SK-N-SH (cell line): ENCODE measurements at regions not wholly inside any gene's neighbourhood (a gene's known extent, or its start where the extent isn't known, plus 50 kb on each side); places are given as distances from the start of the nearest gene placed in this dataset.

Experiments used
- CTCF ChIA-PET: fragments of 300-600, 350-600 bp; formaldehyde crosslinking; extraction: SDS; loops from one replicate; lab custom pipeline; 2021; lab: Yijun Ruan, JAX
- POLR2A ChIA-PET: fragments of 350-600 bp; sonication (Branson Sonifier 250); formaldehyde crosslinking; extraction: SDS; loops from one replicate; lab custom pipeline; 2020; ENCODE audit warnings: antibody characterized with exemption, inconsistent platforms; lab: Yijun Ruan, JAX
- DNase-seq: peaks from one replicate; pipeline ENCODE4 v3.0.0; 2012
- H2AFZ ChIP-seq: fragments of 200-600 bp; sonication (generic); 2 replicates; pipeline ENCODE4 v1.8.1; 2016; ENCODE audit warnings: antibody characterized with exemption, mild to moderate bottlenecking, low read depth
- H3F3A ChIP-seq: fragments of 200-600 bp; sonication (generic); replicated peaks from 2 replicates; pipeline ENCODE3; 2016; ENCODE audit warnings: antibody characterized with exemption, mild to moderate bottlenecking; ENCODE audit not compliant: insufficient read depth
- H3K27ac ChIP-seq, 2 experiments: fragments of 200-500 bp in 1 of 2; fragments of 200-600 bp in 1 of 2; sonication (Bioruptor generic) in 1 of 2; sonication (generic), shearing (Covaris generic) in 1 of 2; 2 replicates each; pipeline versions ENCODE4 v1.5.1 to v1.6.1; 2014 to 2016; ENCODE audit warnings: low read depth in 2 of 2, inconsistent platforms in 1 of 2, low read length in 1 of 2, mild to moderate bottlenecking in 1 of 2, mixed read lengths in 1 of 2
- H3K27me3 ChIP-seq: fragments of 200-600 bp; sonication (generic), shearing (Covaris generic); 2 replicates; pipeline ENCODE4 v1.6.1; 2016; ENCODE audit warnings: mixed run types; ENCODE audit not compliant: insufficient read depth
- H3K36me3 ChIP-seq, 2 experiments: fragments of 200-500 bp in 1 of 2; fragments of 200-600 bp in 1 of 2; sonication (Bioruptor generic) in 1 of 2; sonication (generic) in 1 of 2; replicated peaks in 1 of 2; 2 replicates each; pipeline versions ENCODE3 to v1.5.1; 2014 to 2016; ENCODE audit warnings: low read length in 1 of 2, mild to moderate bottlenecking in 1 of 2; ENCODE audit not compliant: insufficient read depth in 2 of 2, control insufficient read depth in 1 of 2
- H3K4me1 ChIP-seq, 2 experiments: fragments of 200-500 bp in 1 of 2; fragments of 200-600 bp in 1 of 2; sonication (Bioruptor generic) in 1 of 2; sonication (generic), shearing (Covaris generic) in 1 of 2; 2 replicates each; pipeline versions ENCODE4 v1.5.1 to v1.6.1; 2014 to 2016; ENCODE audit warnings: low read depth in 1 of 2, low read length in 1 of 2, mixed run types in 1 of 2; ENCODE audit not compliant: insufficient read depth in 2 of 2, control insufficient read depth in 1 of 2
- H3K4me2 ChIP-seq: fragments of 200-600 bp; sonication (generic), shearing (Covaris generic); 2 replicates; pipeline ENCODE4 v1.6.1; 2017; ENCODE audit warnings: mixed run types
- H3K4me3 ChIP-seq, 2 experiments: fragments of 200-500 bp in 1 of 2; fragments of 200-600 bp in 1 of 2; sonication (Bioruptor generic) in 1 of 2; sonication (generic), shearing (Covaris generic) in 1 of 2; 2 replicates each; pipeline versions ENCODE4 v1.5.1 to v1.8.1; 2014 to 2016; ENCODE audit warnings: low read depth in 2 of 2, inconsistent platforms in 1 of 2, low read length in 1 of 2, mild to moderate bottlenecking in 1 of 2, mixed read lengths in 1 of 2, moderate library complexity in 1 of 2
- H3K79me2 ChIP-seq: fragments of 200-600 bp; sonication (generic); 2 replicates; pipeline ENCODE4 v1.8.1; 2017; ENCODE audit warnings: mild to moderate bottlenecking; ENCODE audit not compliant: insufficient read depth
- H3K9ac ChIP-seq: fragments of 200-600 bp; sonication (generic); 2 replicates; pipeline ENCODE4 v1.6.1; 2017; ENCODE audit warnings: mixed run types
- H3K9me2 ChIP-seq: fragments of 200-600 bp; sonication (generic); 2 replicates; pipeline ENCODE4 v1.6.1; 2017; ENCODE audit warnings: mixed run types
- H3K9me3 ChIP-seq: fragments of 200-600 bp; sonication (generic); 2 replicates; pipeline ENCODE4 v1.6.1; 2017; ENCODE audit warnings: mixed run types, mild to moderate bottlenecking, moderate library complexity
- H4K20me1 ChIP-seq: fragments of 200-600 bp; sonication (generic); 2 replicates; pipeline ENCODE4 v1.6.1; 2017; ENCODE audit warnings: mild to moderate bottlenecking, mixed run types; ENCODE audit not compliant: insufficient read depth
- ELF1 ChIP-seq: IDR thresholded peaks from 2 replicates; pipeline ENCODE4 v1.4.0; 2012
- EP300 ChIP-seq, 2 experiments: IDR thresholded peaks; 2 replicates each; pipeline versions ENCODE4 v1.4.0 to v1.6.1; 2012; ENCODE audit warnings: borderline replicate concordance in 1 of 2, low read depth in 1 of 2, low read length in 1 of 2
- FOSL2 ChIP-seq: IDR thresholded peaks from 2 replicates; pipeline ENCODE4 v1.4.0; 2012; ENCODE audit warnings: low read depth, mild to moderate bottlenecking, moderate library complexity, borderline replicate concordance
- FOXM1 ChIP-seq: IDR thresholded peaks from 2 replicates; pipeline ENCODE4 v1.4.0; 2012; ENCODE audit warnings: low read depth, mild to moderate bottlenecking
- GATA2 ChIP-seq: sonication (generic); formaldehyde crosslinking; IDR thresholded peaks from 2 replicates; pipeline ENCODE4 v1.5.0; 2020; ENCODE audit warnings: mild to moderate bottlenecking, missing genetic modification reagents
- IRF3 ChIP-seq: fragments of 150-350 bp; IDR thresholded peaks from 2 replicates; pipeline ENCODE4 v1.6.1; 2016; ENCODE audit warnings: mild to moderate bottlenecking, low read depth, low read length
- JUND ChIP-seq: IDR thresholded peaks from 2 replicates; pipeline ENCODE4 v1.4.0; 2012
- MEF2A ChIP-seq: IDR thresholded peaks from 2 replicates; pipeline ENCODE4 v1.4.0; 2012; ENCODE audit warnings: low read depth, borderline replicate concordance
- NFIC ChIP-seq: IDR thresholded peaks from 2 replicates; pipeline ENCODE4 v1.4.0; 2012; ENCODE audit warnings: borderline replicate concordance
- NRF1 ChIP-seq: IDR thresholded peaks from 2 replicates; pipeline ENCODE4 v1.6.1; 2012; ENCODE audit warnings: low read depth, mild to moderate bottlenecking, low read length
- PBX3 ChIP-seq: IDR thresholded peaks from 2 replicates; pipeline ENCODE4; 2012
- POLR2AphosphoS5 ChIP-seq: IDR thresholded peaks from 2 replicates; pipeline ENCODE4 v1.6.1; 2012; ENCODE audit warnings: low read depth, low read length
- REST ChIP-seq: IDR thresholded peaks from 2 replicates; pipeline ENCODE4 v1.6.1; 2012; ENCODE audit warnings: mild to moderate bottlenecking, low read depth, low read length, moderate library complexity
- RFX5 ChIP-seq: IDR thresholded peaks from 2 replicates; pipeline ENCODE4 v1.6.1; 2012; ENCODE audit warnings: mild to moderate bottlenecking, improper control_type of control experiment, low read length
- RXRA ChIP-seq: IDR thresholded peaks from 2 replicates; pipeline ENCODE4 v1.4.0; 2012; ENCODE audit warnings: low read depth, mild to moderate bottlenecking, borderline replicate concordance
- SIN3A ChIP-seq: IDR thresholded peaks from 2 replicates; pipeline ENCODE4 v1.6.1; 2012; ENCODE audit warnings: low read depth, mild to moderate bottlenecking, low read length, moderate library complexity, borderline replicate concordance
- TCF12 ChIP-seq: IDR thresholded peaks from 2 replicates; pipeline ENCODE4 v1.4.0; 2012
- TEAD4 ChIP-seq: IDR thresholded peaks from 2 replicates; pipeline ENCODE4 v1.4.0; 2012; ENCODE audit warnings: mild to moderate bottlenecking, borderline replicate concordance; ENCODE audit not compliant: insufficient read depth
- USF1 ChIP-seq: IDR thresholded peaks from 2 replicates; pipeline ENCODE4 v1.4.0; 2012; ENCODE audit warnings: low read depth, borderline replicate concordance
- USF2 ChIP-seq: fragments of 150-350 bp; IDR thresholded peaks from 2 replicates; pipeline ENCODE4 v1.6.1; 2017; ENCODE audit warnings: antibody characterized with exemption, low read length, low read depth, borderline replicate concordance
- WGBS: methylation state at CpG from one replicate; pipeline ENCODE4 v1.1.6; 2017; ENCODE audit warnings: low lambda C conversion rate; 5-methylcytosine and 5-hydroxymethylcytosine counted together

- no peak overlapping the region for H3K4me2 ChIP-seq
- no peaks in the 10 kb centered on the region for H3K9me2 ChIP-seq
- no peaks in the 10 kb centered on the region for H3K79me2 ChIP-seq
- no peaks in the 10 kb centered on the region for H4K20me1 ChIP-seq
- no peak overlapping the region for H3K9ac ChIP-seq
- peaks cover 0 to 22% of the 10 kb centered on the region in 2 experiments; a peak in 2 of 4 replicates for H3K4me1 ChIP-seq
- H3K4me3 ChIP-seq = no peak overlapping the region
- POLR2A ChIA-PET = no interaction called here
- no peak for DNase-seq
- no peaks in the 10 kb centered on the region for H3K36me3 ChIP-seq
- 50% methylated on average over 2 of the region's 5 CpGs for WGBS
- no peak for TF ChIP-seq FOXM1
- no peak for TF ChIP-seq RFX5
- no peak for TF ChIP-seq MEF2A
- TF ChIP-seq POLR2AphosphoS5 = no peak
- TF ChIP-seq TEAD4 = no peak
- TF ChIP-seq GATA2 = no peak
- no peaks in the 10 kb centered on the region for H3K27me3 ChIP-seq
- H3K9me3 ChIP-seq = no peaks in the 10 kb centered on the region
- CTCF ChIA-PET = no interaction called here
- no peak overlapping the region for H3K27ac ChIP-seq
- H2AFZ ChIP-seq = no peak overlapping the region
- H3F3A ChIP-seq = no peaks in the 10 kb centered on the region
Observed at GRCh38 chr3:139286241-139286640, 57.6 kb upstream of the MRPS22 start.

- Histone ChIP-seq H2AFZ (no peak overlapping the region), H3K4me2 (no peak overlapping the region), H3K9me2 (no peaks in the 10 kb centered on the region), H3K36me3 (no peaks in the 10 kb centered on the region), H3K9me3 (no peaks in the 10 kb centered on the region), H3K4me1 (peaks cover 0 to 16% of the 10 kb centered on the region in 2 experiments; a peak in 1 of 4 replicates), H3K9ac (no peak overlapping the region), H3K27me3 (no peaks in the 10 kb centered on the region), H3K27ac (no peak overlapping the region), H4K20me1 (no peaks in the 10 kb centered on the region), H3F3A (no peaks in the 10 kb centered on the region), H3K4me3 (no peak overlapping the region), H3K79me2 (no peaks in the 10 kb centered on the region)
- POLR2A ChIA-PET = no interaction called here
- no peak for DNase-seq
- CTCF ChIA-PET = interaction anchor here (0.9 to 1.5 kb wide), 2 partner anchors 32 to 42 kb away, joined by 3 to 6 read pairs; no protein-coding TSS in a partner anchor
- no peak for TF ChIP-seq USF1
- TF ChIP-seq SIN3A = no peak
- no peak for TF ChIP-seq PBX3
- no peak for TF ChIP-seq RFX5
- no peak for TF ChIP-seq RXRA
- TF ChIP-seq JUND = no peak
- TF ChIP-seq REST = no peak
- TF ChIP-seq IRF3 = no peak
- no peak for TF ChIP-seq GATA2
- TF ChIP-seq NRF1 = no peak
- TF ChIP-seq USF2 = no peak
- no peak for TF ChIP-seq EP300 (IDR thresholded peaks at IDR 0.05; ENCODE audit: borderline replicate concordance in 1 of 2, low read depth in 1 of 2, low read length in 1 of 2)
- no peak for TF ChIP-seq ELF1
- no peak for TF ChIP-seq MEF2A
- no peak for TF ChIP-seq TCF12
- TF ChIP-seq TEAD4 = no peak
- TF ChIP-seq FOSL2 = no peak
- no peak for TF ChIP-seq NFIC
- 71% methylated on average over 7 of the region's 7 CpGs for WGBS
Observed at GRCh38 chr3:139286825-139287224, 57.0 kb upstream of the MRPS22 start.
